HepG2 (cell line): ENCODE measurements at regions not wholly inside any gene's neighbourhood (a gene's known extent, or its start where the extent isn't known, plus 50 kb on each side); places are given as distances from the start of the nearest gene placed in this dataset.

ENCODE experiments used
- CBFB ChIP-seq: sonication (generic); formaldehyde crosslinking; IDR thresholded peaks from 2 replicates; pipeline ENCODE4 v1.4.0; 2020; ENCODE audit warnings: missing genetic modification reagents
- FOXP1 ChIP-seq, 2 experiments: fragments of 450-650 bp in 1 of 2; IDR thresholded peaks; 2 replicates each; pipeline ENCODE4 v1.6.1; 2017 to 2018; ENCODE audit warnings: antibody characterized with exemption in 1 of 2
- MAFF ChIP-seq: IDR thresholded peaks from 2 replicates; pipeline ENCODE4 v1.6.1; 2011; ENCODE audit warnings: low read depth, low read length, improper control_type of control experiment
- MAFK ChIP-seq, 2 experiments: IDR thresholded peaks in 1 of 2; conservative IDR thresholded peaks in 1 of 2; 2 replicates each; pipeline ENCODE4 v1.6.1; 2011; ENCODE audit warnings: improper control_type of control experiment in 2 of 2, low read length in 2 of 2
- TARDBP ChIP-seq: sonication (generic); formaldehyde crosslinking; IDR thresholded peaks from 2 replicates; pipeline ENCODE4 v1.8.0; 2022; ENCODE audit warnings: mild to moderate bottlenecking, missing genetic modification reagents
- TBL1XR1 ChIP-seq: fragments of 150-350 bp; IDR thresholded peaks from 2 replicates; pipeline ENCODE4 v1.6.1; 2014; ENCODE audit warnings: borderline replicate concordance, low read length; ENCODE audit not compliant: partially characterized antibody
- ZFX ChIP-seq: sonication (generic); formaldehyde crosslinking; IDR thresholded peaks from 2 replicates; pipeline ENCODE4 v1.4.0; 2020; ENCODE audit warnings: mild to moderate bottlenecking, low read depth, missing genetic modification reagents, moderate library complexity
- ZNF263 ChIP-seq: sonication (generic); formaldehyde crosslinking; IDR thresholded peaks from 2 replicates; pipeline ENCODE4 v1.4.0; 2020; ENCODE audit warnings: missing genetic modification reagents
- ZNF33A ChIP-seq: sonication (generic); formaldehyde crosslinking; IDR thresholded peaks from 2 replicates; pipeline ENCODE4 v1.5.1; 2020; ENCODE audit warnings: missing genetic modification reagents, mild to moderate bottlenecking, moderate library complexity, borderline replicate concordance
- TF ChIP-seq, protein P1 (sequence below): sonication (generic); formaldehyde crosslinking; IDR thresholded peaks from 2 replicates; pipeline ENCODE4 v1.5.0; 2020; ENCODE audit warnings: mild to moderate bottlenecking, missing genetic modification reagents, moderate library complexity

- TF ChIP-seq TARDBP, result no peak
- TF ChIP-seq ZNF263, result no peak
- TF ChIP-seq, protein P1, sequence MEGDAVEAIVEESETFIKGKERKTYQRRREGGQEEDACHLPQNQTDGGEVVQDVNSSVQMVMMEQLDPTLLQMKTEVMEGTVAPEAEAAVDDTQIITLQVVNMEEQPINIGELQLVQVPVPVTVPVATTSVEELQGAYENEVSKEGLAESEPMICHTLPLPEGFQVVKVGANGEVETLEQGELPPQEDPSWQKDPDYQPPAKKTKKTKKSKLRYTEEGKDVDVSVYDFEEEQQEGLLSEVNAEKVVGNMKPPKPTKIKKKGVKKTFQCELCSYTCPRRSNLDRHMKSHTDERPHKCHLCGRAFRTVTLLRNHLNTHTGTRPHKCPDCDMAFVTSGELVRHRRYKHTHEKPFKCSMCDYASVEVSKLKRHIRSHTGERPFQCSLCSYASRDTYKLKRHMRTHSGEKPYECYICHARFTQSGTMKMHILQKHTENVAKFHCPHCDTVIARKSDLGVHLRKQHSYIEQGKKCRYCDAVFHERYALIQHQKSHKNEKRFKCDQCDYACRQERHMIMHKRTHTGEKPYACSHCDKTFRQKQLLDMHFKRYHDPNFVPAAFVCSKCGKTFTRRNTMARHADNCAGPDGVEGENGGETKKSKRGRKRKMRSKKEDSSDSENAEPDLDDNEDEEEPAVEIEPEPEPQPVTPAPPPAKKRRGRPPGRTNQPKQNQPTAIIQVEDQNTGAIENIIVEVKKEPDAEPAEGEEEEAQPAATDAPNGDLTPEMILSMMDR (CRISPR knock-in tag), result no peak
- TF ChIP-seq TBL1XR1, result no peak
- peak; percentile 73 for TF ChIP-seq MAFF
- TF ChIP-seq FOXP1 (IDR thresholded peaks at IDR 0.05), result no peak
- TF ChIP-seq FOXP1 (CRISPR knock-in tag; IDR thresholded peaks at IDR 0.05), result no peak
- TF ChIP-seq ZFX (CRISPR knock-in tag), result no peak
- peak; percentile 74 to 76 for TF ChIP-seq MAFK (conservative IDR thresholded peaks at IDR 0.05 in 1 of 2, IDR thresholded peaks at IDR 0.05 in 1 of 2; ENCODE audit: low read length in 2 of 2)
- no peak for TF ChIP-seq ZNF33A (CRISPR knock-in tag)
- TF ChIP-seq CBFB (CRISPR knock-in tag), result no peak
Measured at GRCh38 chr2:234802071-234802844, 149.6 kb upstream of the SH3BP4 start.
